ENCODE measurements at regions not wholly inside any gene's neighbourhood (a gene's known extent, or its start where the extent isn't known, plus 50 kb on each side); places are given as distances from the start of the nearest gene placed in this dataset.

DNA sequence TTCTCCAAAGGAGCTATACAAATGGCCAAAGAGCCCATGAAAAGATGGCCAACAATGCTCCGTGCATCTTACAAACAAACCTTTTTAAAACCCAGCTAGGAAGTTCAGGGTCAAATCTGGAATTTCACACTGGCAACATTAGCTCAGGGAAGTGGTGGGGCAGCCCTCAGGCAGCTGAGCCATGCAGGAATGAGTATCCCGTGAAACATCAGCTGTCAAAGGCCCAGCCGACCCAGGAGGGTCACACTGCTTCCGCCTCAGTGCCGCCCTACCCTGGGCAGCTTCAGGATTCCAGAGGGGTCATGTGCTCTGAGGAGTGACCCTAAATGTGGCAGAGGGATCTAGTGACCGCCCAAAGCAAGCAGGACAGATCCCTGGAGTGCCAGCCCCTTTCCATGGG lies 73.4 kb downstream of the LINC01488 start:
- Histone ChIP-seq H3K4me1 (ENCODE audit: control insufficient read depth in 5 of 5, insufficient read depth in 5 of 5, low read length in 5 of 5) (no peaks in the 10 kb centered on the region), H3K9me3 (ENCODE audit: control insufficient read depth in 4 of 4, insufficient read depth in 3 of 4, low read length in 3 of 4) (peaks cover 0 to 4% (median under 1%) of the 10 kb centered on the region in 4 donors), H3K27me3 (ENCODE audit: control insufficient read depth in 3 of 3, insufficient read depth in 3 of 3, low read length in 2 of 3) (no peaks in the 10 kb centered on the region), H3K36me3 (ENCODE audit: control insufficient read depth in 4 of 4, insufficient read depth in 4 of 4, low read length in 4 of 4) (no peaks in the 10 kb centered on the region), H3K9ac (ENCODE audit: insufficient read depth in 1 of 2, low read length in 2 of 2) (no peak overlapping the region), H3K4me3 (no peak overlapping the region), H3K27ac (ENCODE audit: low read depth in 1 of 2, low read length in 1 of 2) (no peak overlapping the region)
- TF ChIP-seq, protein P1, sequence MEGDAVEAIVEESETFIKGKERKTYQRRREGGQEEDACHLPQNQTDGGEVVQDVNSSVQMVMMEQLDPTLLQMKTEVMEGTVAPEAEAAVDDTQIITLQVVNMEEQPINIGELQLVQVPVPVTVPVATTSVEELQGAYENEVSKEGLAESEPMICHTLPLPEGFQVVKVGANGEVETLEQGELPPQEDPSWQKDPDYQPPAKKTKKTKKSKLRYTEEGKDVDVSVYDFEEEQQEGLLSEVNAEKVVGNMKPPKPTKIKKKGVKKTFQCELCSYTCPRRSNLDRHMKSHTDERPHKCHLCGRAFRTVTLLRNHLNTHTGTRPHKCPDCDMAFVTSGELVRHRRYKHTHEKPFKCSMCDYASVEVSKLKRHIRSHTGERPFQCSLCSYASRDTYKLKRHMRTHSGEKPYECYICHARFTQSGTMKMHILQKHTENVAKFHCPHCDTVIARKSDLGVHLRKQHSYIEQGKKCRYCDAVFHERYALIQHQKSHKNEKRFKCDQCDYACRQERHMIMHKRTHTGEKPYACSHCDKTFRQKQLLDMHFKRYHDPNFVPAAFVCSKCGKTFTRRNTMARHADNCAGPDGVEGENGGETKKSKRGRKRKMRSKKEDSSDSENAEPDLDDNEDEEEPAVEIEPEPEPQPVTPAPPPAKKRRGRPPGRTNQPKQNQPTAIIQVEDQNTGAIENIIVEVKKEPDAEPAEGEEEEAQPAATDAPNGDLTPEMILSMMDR (IDR thresholded peaks at IDR 0.05; ENCODE audit: control extremely low read depth, extremely low read depth): no peak
- 92 to 94% methylated on average over 6 of the region's 6 CpGs for WGBS, 2 donors
- DNase-seq: no peak
- no peak for ATAC-seq (ENCODE audit: insufficient read depth, low FRiP score)

DNA sequence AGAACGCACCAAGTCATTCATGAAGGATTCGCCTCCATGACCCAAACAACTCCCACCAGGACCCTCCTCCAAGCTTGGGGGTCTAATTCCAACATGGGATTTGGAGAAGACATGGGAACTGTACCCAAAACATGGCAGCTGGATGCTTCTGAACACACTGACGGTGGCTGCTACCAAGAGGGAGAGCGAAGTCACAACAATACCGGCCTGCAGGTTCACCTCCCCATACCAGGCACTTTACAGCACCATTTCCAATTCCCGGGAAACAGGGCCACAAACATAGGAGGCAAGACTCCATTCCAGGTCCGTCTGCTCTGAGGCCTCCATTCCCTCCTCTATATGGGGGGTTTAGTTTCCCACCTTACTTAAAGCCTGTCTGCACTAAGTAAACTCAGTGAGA lies 75.8 kb downstream of the LINC01488 start:
- H3K27ac ChIP-seq (ENCODE audit: low read depth in 1 of 2, low read length in 1 of 2): no peak overlapping the region
- no peaks in the 10 kb centered on the region for H3K4me1 ChIP-seq (ENCODE audit: control insufficient read depth in 5 of 5, insufficient read depth in 5 of 5, low read length in 5 of 5)
- WGBS, 2 donors: 95 to 96% methylated on average over 7 of the region's 7 CpGs
- no peaks in the 10 kb centered on the region for H3K27me3 ChIP-seq (ENCODE audit: control insufficient read depth in 3 of 3, insufficient read depth in 3 of 3, low read length in 2 of 3)
- no peak overlapping the region for H3K9ac ChIP-seq (ENCODE audit: insufficient read depth in 1 of 2, low read length in 2 of 2)
- H3K4me3 ChIP-seq: no peak overlapping the region
- H3K9me3 ChIP-seq (ENCODE audit: control insufficient read depth in 4 of 4, insufficient read depth in 3 of 4, low read length in 3 of 4): peaks cover 0 to 3% (median 0%) of the 10 kb centered on the region in 4 donors
- ATAC-seq (ENCODE audit: insufficient read depth, low FRiP score) (no peak), DNase-seq (no peak)
- TF ChIP-seq, protein P1 (IDR thresholded peaks at IDR 0.05; ENCODE audit: control extremely low read depth, extremely low read depth): no peak
- H3K36me3 ChIP-seq (ENCODE audit: control insufficient read depth in 4 of 4, insufficient read depth in 4 of 4, low read length in 4 of 4): no peaks in the 10 kb centered on the region

DNA sequence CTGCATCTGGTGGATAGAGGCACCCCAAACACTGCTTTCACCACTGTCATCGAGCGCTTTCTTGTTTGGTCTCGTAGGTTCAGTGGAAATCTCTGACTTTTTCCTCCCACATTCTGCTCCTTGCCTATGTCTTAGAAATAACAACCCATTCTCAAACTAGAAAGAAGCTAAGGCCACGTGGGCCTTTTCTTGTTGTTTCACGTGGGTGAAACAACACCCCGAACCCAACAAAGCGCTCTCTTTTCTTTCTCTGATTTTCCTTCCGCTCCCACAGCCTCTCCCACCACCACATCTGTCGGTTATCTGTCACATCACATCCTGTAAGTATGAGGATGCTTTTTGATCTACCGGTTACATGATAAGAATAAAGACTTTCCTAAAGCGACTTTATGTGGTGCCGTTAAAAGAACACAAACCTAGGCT lies 77.1 kb downstream of the LINC01488 start:
- DNase-seq: no peak
- TF ChIP-seq, protein P1 (IDR thresholded peaks at IDR 0.05; ENCODE audit: control extremely low read depth, extremely low read depth): no peak
- Histone ChIP-seq H3K9ac (ENCODE audit: insufficient read depth in 1 of 2, low read length in 2 of 2) (no peak overlapping the region), H3K9me3 (ENCODE audit: control insufficient read depth in 4 of 4, insufficient read depth in 3 of 4, low read length in 3 of 4) (peaks cover 0 to 3% (median 0%) of the 10 kb centered on the region in 4 donors), H3K27ac (ENCODE audit: low read depth in 1 of 2, low read length in 1 of 2) (no peak overlapping the region), H3K4me1 (ENCODE audit: control insufficient read depth in 5 of 5, insufficient read depth in 5 of 5, low read length in 5 of 5) (no peaks in the 10 kb centered on the region), H3K36me3 (ENCODE audit: control insufficient read depth in 4 of 4, insufficient read depth in 4 of 4, low read length in 4 of 4) (no peaks in the 10 kb centered on the region), H3K4me3 (no peak overlapping the region), H3K27me3 (ENCODE audit: control insufficient read depth in 3 of 3, insufficient read depth in 3 of 3, low read length in 2 of 3) (no peaks in the 10 kb centered on the region)
- no peak for ATAC-seq (ENCODE audit: insufficient read depth, low FRiP score)
- WGBS, 2 donors: 67 to 70% methylated on average over 12 of the region's 12 CpGs

DNA sequence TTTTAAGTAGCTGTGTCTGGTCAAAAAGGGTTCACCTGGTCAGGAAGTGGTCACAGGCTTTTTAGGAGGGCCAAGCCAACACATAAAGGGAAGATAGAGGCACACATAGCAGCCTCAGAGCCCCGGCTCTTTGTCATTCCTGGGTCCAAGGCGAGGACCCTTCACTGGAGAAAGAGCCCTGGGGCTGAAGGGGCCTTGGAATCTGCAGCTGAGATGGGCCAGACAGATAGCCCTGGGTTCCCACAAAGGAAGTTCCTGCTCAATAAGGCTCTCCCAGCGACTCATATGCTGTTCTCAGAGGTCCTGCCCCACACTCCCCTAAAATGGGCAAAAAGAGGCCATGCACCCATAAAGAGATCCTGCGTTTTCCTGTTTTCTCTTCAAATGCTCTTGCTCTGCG lies 77.7 kb downstream of the LINC01488 start:
- H3K4me1 ChIP-seq (ENCODE audit: control insufficient read depth in 5 of 5, insufficient read depth in 5 of 5, low read length in 5 of 5): no peaks in the 10 kb centered on the region
- peaks cover 0 to 3% (median 0%) of the 10 kb centered on the region in 4 donors for H3K9me3 ChIP-seq (ENCODE audit: control insufficient read depth in 4 of 4, insufficient read depth in 3 of 4, low read length in 3 of 4)
- DNase-seq (no peak), ATAC-seq (ENCODE audit: insufficient read depth, low FRiP score) (no peak)
- TF ChIP-seq, protein P1 (IDR thresholded peaks at IDR 0.05; ENCODE audit: control extremely low read depth, extremely low read depth): no peak
- H3K27me3 ChIP-seq (ENCODE audit: control insufficient read depth in 3 of 3, insufficient read depth in 3 of 3, low read length in 2 of 3): no peaks in the 10 kb centered on the region
- no peak overlapping the region for H3K27ac ChIP-seq (ENCODE audit: low read depth in 1 of 2, low read length in 1 of 2)
- H3K36me3 ChIP-seq (ENCODE audit: control insufficient read depth in 4 of 4, insufficient read depth in 4 of 4, low read length in 4 of 4): no peaks in the 10 kb centered on the region
- H3K9ac ChIP-seq (ENCODE audit: insufficient read depth in 1 of 2, low read length in 2 of 2): no peak overlapping the region
- H3K4me3 ChIP-seq: no peak overlapping the region
- WGBS, 2 donors: 85 to 87% methylated on average over 5 of the region's 5 CpGs
